Left lung (tissue), 4 donors: ENCODE measurements at regions not wholly inside any gene's neighbourhood (a gene's known extent, or its start where the extent isn't known, plus 50 kb on each side); places are given as distances from the start of the nearest gene placed in this dataset.

ENCODE experiments used
- ATAC-seq: fragments of 200-7000 bp; cut with Tn5 transposase; one replicate; pipeline ENCODE4 v1.9.1; 2020; ENCODE audit warnings: moderate library complexity
- DNase-seq, 4 donors: peaks; one replicate each; pipeline ENCODE4 v3.0.0-alpha.2; 2013 to 2020
- H3K27ac ChIP-seq, 2 donors: fragments of 200-600 bp; sonication (generic) in 1 of 2; one replicate each; pipeline versions ENCODE4 v1.5.0 to v1.8.0; 2020 to 2021
- H3K27me3 ChIP-seq, 2 donors: fragments of 200-600 bp; sonication (generic) in 1 of 2; one replicate each; pipeline versions ENCODE4 v1.5.0 to v1.8.0; 2020 to 2021
- H3K36me3 ChIP-seq, 2 donors: fragments of 200-600 bp; sonication (generic) in 1 of 2; one replicate each; pipeline versions ENCODE4 v1.5.0 to v1.8.0; 2020 to 2021
- H3K4me1 ChIP-seq, 2 donors: fragments of 200-600 bp; one replicate each; pipeline ENCODE4 v1.8.0; 2021
- H3K4me3 ChIP-seq, 2 donors: fragments of 200-600 bp; sonication (generic) in 1 of 2; one replicate each; pipeline versions ENCODE4 v1.5.0 to v1.8.0; 2020 to 2021; ENCODE audit warnings: mild to moderate bottlenecking in 1 of 2
- H3K9me3 ChIP-seq, 2 donors: fragments of 200-600 bp; sonication (generic) in 1 of 2; one replicate each; pipeline versions ENCODE4 v1.5.0 to v1.8.0; 2020 to 2021
- intact Hi-C, 2 donors: fragments of 100-400 bp; cut with DNase I; formaldehyde crosslinking; loops; one replicate each; pipeline versions ENCODE4 v1.11.2 to v1.14.2; 2022
- TF ChIP-seq, protein P1 (sequence below), 2 donors: fragments of 200-600 bp; sonication (generic) in 1 of 2; IDR thresholded peaks; one replicate each; pipeline versions ENCODE4 v1.5.0 to v1.8.0; 2021; ENCODE audit warnings: antibody characterized with exemption in 2 of 2
- donor health status: DM: no; HTN: yes; CAD: no.
- donor health status: DM: no; HTN: no; CAD: no.

DNA sequence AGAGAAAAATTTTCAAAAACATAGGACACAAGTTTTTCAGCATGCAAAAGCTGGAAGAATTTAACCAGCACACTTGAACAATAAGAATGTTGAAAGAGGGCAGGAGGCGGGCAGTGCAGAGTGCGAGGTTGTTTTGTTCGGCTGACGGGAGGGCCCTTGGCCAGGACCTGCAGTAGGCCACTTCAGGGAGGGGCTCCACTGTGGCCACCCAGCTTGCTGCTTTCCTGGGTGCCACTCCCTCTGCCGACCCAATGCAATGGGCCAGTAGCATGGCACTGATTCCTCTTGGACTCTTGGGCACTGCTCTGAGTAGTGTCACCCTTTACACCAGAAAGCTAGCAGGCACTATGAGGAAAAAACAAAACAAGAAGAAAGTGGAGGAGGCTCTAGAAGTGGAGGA is 92.9 kb downstream of the SNRPE start:
- Histone ChIP-seq H3K27ac (peak overlapping the region in 1 of 2 donors; percentile 74), H3K4me3 (no peak overlapping the region), H3K4me1 (peaks cover 0 to 3% of the 10 kb centered on the region in 2 donors), H3K9me3 (peaks cover 0 to 17% of the 10 kb centered on the region in 2 donors), H3K36me3 (no peaks in the 10 kb centered on the region), H3K27me3 (no peaks in the 10 kb centered on the region)
- DNase-seq (no peak), ATAC-seq (no peak)
- intact Hi-C loops: no loop called here
- TF ChIP-seq, protein P1, sequence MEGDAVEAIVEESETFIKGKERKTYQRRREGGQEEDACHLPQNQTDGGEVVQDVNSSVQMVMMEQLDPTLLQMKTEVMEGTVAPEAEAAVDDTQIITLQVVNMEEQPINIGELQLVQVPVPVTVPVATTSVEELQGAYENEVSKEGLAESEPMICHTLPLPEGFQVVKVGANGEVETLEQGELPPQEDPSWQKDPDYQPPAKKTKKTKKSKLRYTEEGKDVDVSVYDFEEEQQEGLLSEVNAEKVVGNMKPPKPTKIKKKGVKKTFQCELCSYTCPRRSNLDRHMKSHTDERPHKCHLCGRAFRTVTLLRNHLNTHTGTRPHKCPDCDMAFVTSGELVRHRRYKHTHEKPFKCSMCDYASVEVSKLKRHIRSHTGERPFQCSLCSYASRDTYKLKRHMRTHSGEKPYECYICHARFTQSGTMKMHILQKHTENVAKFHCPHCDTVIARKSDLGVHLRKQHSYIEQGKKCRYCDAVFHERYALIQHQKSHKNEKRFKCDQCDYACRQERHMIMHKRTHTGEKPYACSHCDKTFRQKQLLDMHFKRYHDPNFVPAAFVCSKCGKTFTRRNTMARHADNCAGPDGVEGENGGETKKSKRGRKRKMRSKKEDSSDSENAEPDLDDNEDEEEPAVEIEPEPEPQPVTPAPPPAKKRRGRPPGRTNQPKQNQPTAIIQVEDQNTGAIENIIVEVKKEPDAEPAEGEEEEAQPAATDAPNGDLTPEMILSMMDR (IDR thresholded peaks at IDR 0.05): no peak

DNA sequence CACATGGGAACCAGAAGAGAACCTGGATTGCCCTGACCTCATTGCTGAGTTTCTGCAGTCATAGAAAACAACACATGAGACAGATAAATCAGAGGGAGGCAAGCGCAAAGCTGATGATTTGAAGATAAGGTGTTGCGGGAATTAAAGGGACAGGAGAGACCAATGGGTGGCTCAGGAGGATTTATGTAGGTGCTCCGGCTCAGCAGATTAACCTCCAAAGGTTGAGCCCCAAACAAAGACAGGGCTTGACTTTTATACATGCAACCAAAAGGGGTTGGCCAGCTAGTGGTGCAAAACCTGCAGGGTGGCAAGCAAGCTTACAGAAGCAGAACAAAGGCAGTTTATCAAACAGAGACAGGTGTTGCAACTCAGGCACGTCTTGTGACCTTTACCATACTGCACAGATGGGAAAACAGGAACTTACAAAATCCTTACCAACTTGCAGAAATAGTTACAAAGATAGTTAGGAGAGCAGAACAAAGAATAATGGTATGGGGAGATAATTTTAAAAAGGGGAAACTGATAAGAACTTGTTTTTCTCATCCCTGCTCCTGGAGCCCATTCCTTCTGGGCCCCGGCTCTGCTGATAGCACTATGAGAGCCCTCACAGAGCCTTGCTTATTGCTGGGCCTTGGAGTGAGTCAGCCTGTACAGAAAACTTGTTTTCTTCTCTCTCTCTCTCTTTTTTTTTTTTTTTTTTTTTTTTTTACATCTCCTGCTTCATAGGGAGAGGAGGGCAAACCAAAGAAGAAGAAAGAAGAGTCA is 93.6 kb downstream of the SNRPE start:
- Histone ChIP-seq H3K27ac (peak overlapping the region in 1 of 2 donors; percentile 74), H3K36me3 (no peaks in the 10 kb centered on the region), H3K4me1 (peaks cover 0 to 3% of the 10 kb centered on the region in 2 donors), H3K9me3 (peaks cover 0 to 17% of the 10 kb centered on the region in 2 donors), H3K27me3 (no peaks in the 10 kb centered on the region), H3K4me3 (no peak overlapping the region)
- ATAC-seq (no peak), DNase-seq (no peak)
- intact Hi-C loops: no loop called here
- TF ChIP-seq, protein P1 (IDR thresholded peaks at IDR 0.05): no peak

DNA sequence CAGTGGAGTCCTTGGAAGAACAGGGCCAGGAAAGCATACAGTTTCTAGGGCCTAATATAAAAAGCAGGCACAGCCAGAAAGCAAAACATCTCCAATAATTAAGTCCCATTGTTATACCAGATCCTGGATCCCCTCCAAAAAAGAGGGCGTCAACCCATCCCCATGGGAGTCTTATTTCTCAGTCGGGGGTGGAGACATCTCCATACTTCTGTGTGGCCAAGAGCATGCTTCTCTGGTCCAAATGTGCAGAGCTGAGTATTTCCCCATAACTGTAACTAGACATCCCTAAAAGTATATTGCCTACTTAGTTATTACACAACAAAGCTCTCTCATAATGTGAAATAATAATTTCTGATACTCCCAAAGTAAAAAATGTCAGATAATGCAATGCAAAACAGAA is 104.2 kb upstream of the SOX13 start:
- TF ChIP-seq, protein P1 (IDR thresholded peaks at IDR 0.05): no peak
- no peaks in the 10 kb centered on the region for H3K4me1 ChIP-seq

DNA sequence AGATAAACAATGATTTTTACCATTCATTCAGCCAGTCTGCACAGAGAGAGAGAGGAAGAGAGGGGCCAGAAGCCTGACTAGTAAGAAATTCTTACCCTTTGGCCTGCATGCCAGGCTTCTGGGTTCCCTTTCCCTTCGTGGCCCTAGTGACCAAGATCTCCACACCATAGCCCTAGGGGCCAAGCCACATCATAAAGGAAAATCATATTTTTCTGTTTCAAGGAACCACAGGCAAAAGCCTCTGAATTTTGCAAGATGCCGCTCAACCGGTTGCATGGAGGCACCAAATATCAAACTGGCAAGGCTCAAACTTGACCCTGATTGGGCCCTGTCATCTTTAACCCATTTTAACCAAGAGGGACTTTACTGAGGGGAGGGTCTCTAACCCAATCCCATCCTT is 103.1 kb upstream of the SOX13 start:
- intact Hi-C loops: no loop called here
- H3K4me3 ChIP-seq: no peak overlapping the region
- no peak for ATAC-seq

More for the DNA sequence above, 104.2 kb upstream of the SOX13 start:
- no peaks in the 10 kb centered on the region for H3K27me3 ChIP-seq
- H3K36me3 ChIP-seq: no peaks in the 10 kb centered on the region
- no peak overlapping the region for H3K4me3 ChIP-seq
- intact Hi-C loops: no loop called here
- ATAC-seq: no peak
- DNase-seq: no peak
- no peak overlapping the region for H3K27ac ChIP-seq
- peaks cover 0 to 27% of the 10 kb centered on the region in 2 donors for H3K9me3 ChIP-seq

DNA sequence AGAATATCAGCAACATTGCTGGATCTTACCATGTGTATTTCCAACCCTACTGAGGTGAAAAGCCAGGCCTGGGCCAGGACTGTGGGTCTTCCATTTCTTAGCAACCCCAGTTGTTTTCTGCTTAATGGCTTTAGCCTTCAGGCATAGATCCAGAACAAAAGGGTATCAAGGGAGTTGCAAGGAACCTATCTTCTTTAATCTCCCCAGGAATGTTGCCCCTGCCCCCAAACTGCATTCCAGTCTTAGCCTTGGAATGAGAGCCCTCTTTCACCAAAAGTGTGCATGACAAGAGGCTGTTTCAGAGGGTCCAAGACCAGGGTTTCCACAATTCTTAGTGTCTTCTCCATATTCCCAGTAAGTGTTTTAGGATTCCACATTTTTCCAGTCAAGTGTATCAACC is 87.9 kb upstream of the SOX13 start:
- intact Hi-C loops: no loop called here
- Histone ChIP-seq H3K4me3 (no peak overlapping the region), H3K27me3 (no peaks in the 10 kb centered on the region), H3K9me3 (no peaks in the 10 kb centered on the region), H3K27ac (no peak overlapping the region), H3K36me3 (no peaks in the 10 kb centered on the region), H3K4me1 (no peaks in the 10 kb centered on the region)
- DNase-seq: no peak
- TF ChIP-seq, protein P1 (IDR thresholded peaks at IDR 0.05): no peak
- no peak for ATAC-seq

More for the DNA sequence above, 103.1 kb upstream of the SOX13 start:
- no peaks in the 10 kb centered on the region for H3K36me3 ChIP-seq
- TF ChIP-seq, protein P1 (IDR thresholded peaks at IDR 0.05): no peak
- H3K27ac ChIP-seq: no peak overlapping the region
- H3K9me3 ChIP-seq: peaks cover 0 to 35% of the 10 kb centered on the region in 2 donors
- no peaks in the 10 kb centered on the region for H3K27me3 ChIP-seq
- H3K4me1 ChIP-seq: no peaks in the 10 kb centered on the region
- DNase-seq: no peak
